ENCODE measurements at regions not wholly inside any gene's neighbourhood (a gene's known extent, or its start where the extent isn't known, plus 50 kb on each side); places are given as distances from the start of the nearest gene placed in this dataset.

DNA sequence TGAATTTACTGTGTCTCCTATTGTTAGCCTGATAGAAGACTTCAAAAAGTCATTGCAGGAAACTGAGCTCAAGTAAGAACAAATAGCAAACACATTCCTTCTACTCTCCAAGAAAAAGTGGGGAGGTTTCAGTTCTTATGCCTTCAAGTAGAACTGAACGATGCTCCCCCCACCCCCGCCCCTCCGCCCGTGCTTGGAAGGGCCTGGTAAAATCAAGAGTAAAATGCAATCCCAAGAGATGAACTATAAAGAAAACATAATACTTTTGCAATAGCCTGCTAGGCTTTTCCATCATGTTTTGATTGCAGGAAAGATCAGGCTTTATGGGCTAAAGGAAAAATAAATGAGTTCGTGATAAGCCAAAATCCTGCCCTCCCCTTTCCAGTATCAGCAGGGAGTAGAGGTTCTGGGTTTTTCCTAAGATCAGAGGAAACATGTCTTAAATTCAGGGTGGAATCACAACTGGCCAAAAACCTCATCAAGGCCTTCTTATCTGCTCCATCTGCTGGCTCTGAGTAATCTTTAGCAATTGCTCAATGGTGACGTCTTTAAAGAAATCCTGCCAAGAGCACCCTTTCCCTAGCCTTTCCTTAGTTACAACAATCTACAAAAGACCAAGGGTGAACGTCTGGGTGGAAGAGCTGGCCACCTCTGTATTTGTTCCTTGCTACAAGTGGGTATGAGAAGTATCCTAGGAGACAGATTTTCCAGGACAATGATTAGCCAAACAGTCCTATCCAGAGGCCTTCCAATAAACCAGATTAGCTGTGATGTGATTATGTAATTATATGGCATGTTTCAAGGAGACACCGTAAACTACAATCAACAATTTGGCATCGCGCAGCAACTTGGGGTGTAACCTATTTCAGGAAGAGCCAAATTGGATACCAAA, 66.3 kb upstream of the FAM9C start:
- intact Hi-C loops (cut with micrococcal nuclease) = no loop called here

DNA sequence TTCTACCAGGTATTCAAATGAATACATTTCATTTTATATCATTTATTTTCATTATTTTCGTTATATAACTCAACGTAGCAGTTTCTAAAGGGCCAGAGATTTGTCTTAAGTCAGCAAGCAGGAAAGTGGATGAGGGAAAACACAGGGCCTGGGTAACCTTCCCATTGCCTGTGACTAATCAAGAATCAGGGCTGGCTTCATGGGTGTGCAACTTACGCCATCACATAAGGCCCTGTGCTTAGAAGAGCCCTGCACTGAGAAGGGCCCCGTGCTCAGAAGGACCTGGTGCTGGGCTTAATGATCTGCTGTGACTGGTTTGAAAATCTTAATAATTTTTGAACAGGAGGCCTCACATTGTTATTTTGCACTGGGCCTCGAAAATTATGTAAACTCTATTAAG, 65.4 kb upstream of the FAM9C start:
- intact Hi-C loops (cut with micrococcal nuclease) = no loop called here

GRCh38 chrX:13103914-13104274, 59.5 kb upstream of the FAM9C start:
- intact Hi-C loops (cut with micrococcal nuclease) = no loop called here

DNA sequence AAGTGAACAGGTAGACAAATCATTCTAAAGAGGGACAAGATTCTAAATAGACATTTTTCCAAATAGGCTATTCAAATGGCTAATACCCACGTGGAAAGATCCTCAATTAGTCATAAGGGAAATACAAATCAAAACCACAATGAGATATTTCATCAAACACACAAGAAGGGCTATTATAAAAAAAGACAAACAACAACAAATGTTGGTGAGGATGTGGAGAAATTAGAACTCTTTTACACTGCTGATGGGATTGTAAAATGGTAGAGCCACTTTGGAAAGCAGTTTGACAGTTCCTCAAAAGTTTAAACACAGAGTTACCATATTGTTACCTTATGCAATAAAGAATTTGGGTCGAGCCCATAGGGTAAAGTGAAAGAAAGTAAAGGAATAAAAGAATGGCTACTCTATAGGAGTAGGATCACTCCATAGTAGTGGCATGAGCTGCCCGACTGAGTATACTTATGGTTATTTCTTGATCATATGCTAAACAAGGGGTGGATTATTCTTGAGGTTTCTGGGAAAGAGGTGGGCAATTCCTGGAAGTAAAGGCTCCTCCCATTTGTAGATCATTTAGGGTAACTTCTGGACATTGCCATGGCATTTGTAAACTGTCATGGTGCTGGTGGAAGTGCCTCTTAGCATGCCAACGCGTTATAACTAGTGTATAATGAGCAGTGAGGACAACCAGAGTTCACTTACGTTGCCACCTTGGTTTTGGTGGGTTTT, 58.9 kb upstream of the FAM9C start:
- intact Hi-C loops (cut with micrococcal nuclease) = no loop called here

- intact Hi-C loops (cut with micrococcal nuclease) = loop anchor here (1.0 kb wide), 1 partner anchor 22 kb away; no protein-coding TSS in a partner anchor
These were observed 58.2 kb upstream of the FAM9C start for GRCh38 chrX:13102636-13103035.

- intact Hi-C loops (cut with micrococcal nuclease) = loop anchor here (1.0 to 2.0 kb wide), 3 partner anchors 8 to 51 kb away; no protein-coding TSS in a partner anchor
These were observed 57.2 kb upstream of the FAM9C start for GRCh38 chrX:13101441-13102139.

DNA sequence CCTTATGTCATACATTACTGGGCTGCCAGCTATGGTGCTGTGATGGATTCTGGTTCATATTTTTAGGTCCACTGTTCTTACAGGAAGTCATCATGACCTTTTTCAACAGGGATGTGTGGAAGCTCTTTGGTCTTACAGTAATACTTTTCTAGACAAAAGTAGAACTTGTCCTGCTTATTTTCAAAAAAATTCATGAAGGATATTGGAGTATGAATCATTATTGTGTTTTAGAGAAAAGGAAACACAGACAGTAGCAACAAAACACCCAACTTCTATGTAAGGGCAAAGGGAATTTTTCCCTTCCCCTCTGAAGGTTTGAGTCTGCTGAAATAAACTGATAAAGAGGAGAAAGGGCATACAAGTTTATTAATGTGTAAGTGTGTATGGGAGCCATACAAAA, 54.7 kb upstream of the FAM9C start:
- intact Hi-C loops (cut with micrococcal nuclease) = no loop called here

GRCh38 chrX:13096728-13097127, 52.3 kb upstream of the FAM9C start:
- intact Hi-C loops (cut with micrococcal nuclease) = no loop called here

GRCh38 chrX:13094828-13095341, 50.5 kb upstream of the FAM9C start:
- intact Hi-C loops (cut with micrococcal nuclease) = loop anchor here (5.0 kb wide), 3 partner anchors 277 to 637 kb away; partner anchors contain the start of genes OFD1 and TRAPPC2

- intact Hi-C loops (cut with micrococcal nuclease) = loop anchor here (5.0 kb wide), 3 partner anchors 278 to 638 kb away; partner anchors contain the start of genes OFD1 and TRAPPC2
These were observed 50.0 kb upstream of the FAM9C start for GRCh38 chrX:13094374-13094773.
